ENCODE measurements at regions not wholly inside any gene's neighbourhood (a gene's known extent, or its start where the extent isn't known, plus 50 kb on each side); places are given as distances from the start of the nearest gene placed in this dataset.

- TF ChIP-seq, protein P1, sequence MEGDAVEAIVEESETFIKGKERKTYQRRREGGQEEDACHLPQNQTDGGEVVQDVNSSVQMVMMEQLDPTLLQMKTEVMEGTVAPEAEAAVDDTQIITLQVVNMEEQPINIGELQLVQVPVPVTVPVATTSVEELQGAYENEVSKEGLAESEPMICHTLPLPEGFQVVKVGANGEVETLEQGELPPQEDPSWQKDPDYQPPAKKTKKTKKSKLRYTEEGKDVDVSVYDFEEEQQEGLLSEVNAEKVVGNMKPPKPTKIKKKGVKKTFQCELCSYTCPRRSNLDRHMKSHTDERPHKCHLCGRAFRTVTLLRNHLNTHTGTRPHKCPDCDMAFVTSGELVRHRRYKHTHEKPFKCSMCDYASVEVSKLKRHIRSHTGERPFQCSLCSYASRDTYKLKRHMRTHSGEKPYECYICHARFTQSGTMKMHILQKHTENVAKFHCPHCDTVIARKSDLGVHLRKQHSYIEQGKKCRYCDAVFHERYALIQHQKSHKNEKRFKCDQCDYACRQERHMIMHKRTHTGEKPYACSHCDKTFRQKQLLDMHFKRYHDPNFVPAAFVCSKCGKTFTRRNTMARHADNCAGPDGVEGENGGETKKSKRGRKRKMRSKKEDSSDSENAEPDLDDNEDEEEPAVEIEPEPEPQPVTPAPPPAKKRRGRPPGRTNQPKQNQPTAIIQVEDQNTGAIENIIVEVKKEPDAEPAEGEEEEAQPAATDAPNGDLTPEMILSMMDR (IDR thresholded peaks at IDR 0.05; ENCODE audit: insufficient read depth, low read depth, low read length) = no peak
- TF ChIP-seq EZH2 (IDR thresholded peaks at IDR 0.05; ENCODE audit: insufficient read depth, low read length) = no peak
These were observed 280.5 kb upstream of the MMS22L start for GRCh38 chr6:97563529-97563928.
